IMR-90 (cell line): ENCODE measurements at regions not wholly inside any gene's neighbourhood (a gene's known extent, or its start where the extent isn't known, plus 50 kb on each side); places are given as distances from the start of the nearest gene placed in this dataset.

Experiments
- ATAC-seq: fragments of 200-7000 bp; cut with Tn5 transposase; 2 replicates; pipeline ENCODE4 v1.9.1; 2020; ENCODE audit warnings: low read depth, mild to moderate bottlenecking, moderate library complexity
- BruUV-seq: library from RNA; stranded (reverse); fragments of 400-500 nt; replicated peaks from 2 replicates; lab custom pipeline; 2021; lab: Mats Ljungman, UMichigan
- CTCF ChIA-PET: fragments of 300-600 bp; formaldehyde crosslinking; extraction: SDS; loops from one replicate; lab custom pipeline; 2021; ENCODE audit warnings: antibody characterized with exemption; lab: Yijun Ruan, JAX
- POLR2A ChIA-PET: fragments of 300-600 bp; sonication (Branson Sonifier 250); formaldehyde crosslinking; loops from one replicate; lab custom pipeline; 2022; ENCODE audit warnings: antibody characterized with exemption; ENCODE audit not compliant: unreplicated experiment; lab: Charles Lee
- DNase-seq: peaks from one replicate; pipeline ENCODE4 v3.0.0; 2013
- H2AFZ ChIP-seq: replicated peaks from 2 replicates; pipeline ENCODE3; 2013; ENCODE audit warnings: low read length, mild to moderate bottlenecking; ENCODE audit not compliant: poor library complexity
- H2AK5ac ChIP-seq: 2 replicates; pipeline ENCODE4 v1.6.1; 2013; ENCODE audit warnings: low read depth, low read length, inconsistent platforms
- H2AK9ac ChIP-seq: replicated peaks from 2 replicates; pipeline ENCODE3; 2013; ENCODE audit warnings: mild to moderate bottlenecking, low read depth, low read length, moderate library complexity; ENCODE audit not compliant: poor library complexity
- H2BK120ac ChIP-seq: 2 replicates; pipeline ENCODE4 v1.6.1; 2013; ENCODE audit warnings: low read depth, low read length, inconsistent platforms
- H2BK15ac ChIP-seq: 3 replicates; pipeline ENCODE4 v1.6.1; 2013; ENCODE audit warnings: low read depth, low read length, inconsistent platforms
- H2BK20ac ChIP-seq: 2 replicates; pipeline ENCODE4 v1.6.1; 2013; ENCODE audit warnings: low read depth, mild to moderate bottlenecking, inconsistent platforms, low read length, moderate library complexity
- H2BK5ac ChIP-seq: 2 replicates; pipeline ENCODE4 v1.6.1; 2013; ENCODE audit warnings: mild to moderate bottlenecking, low read depth, low read length, inconsistent platforms; ENCODE audit not compliant: poor library complexity, severe bottlenecking
- H3K14ac ChIP-seq: replicated peaks from 2 replicates; pipeline ENCODE4 v1.6.1; 2013; ENCODE audit warnings: low read depth, low read length, inconsistent platforms
- H3K18ac ChIP-seq: 2 replicates; pipeline ENCODE4 v1.6.1; 2013; ENCODE audit warnings: low read depth, low read length, control low read depth
- H3K23ac ChIP-seq: 2 replicates; pipeline ENCODE4 v1.6.1; 2013; ENCODE audit warnings: low read depth, low read length, inconsistent platforms
- H3K27ac ChIP-seq: 2 replicates; pipeline ENCODE4 v1.5.1; 2013; ENCODE audit warnings: mild to moderate bottlenecking, control low read depth, low read length; ENCODE audit not compliant: insufficient read depth
- H3K27me3 ChIP-seq: 2 replicates; pipeline ENCODE4 v1.6.1; 2013; ENCODE audit warnings: low read length; ENCODE audit not compliant: control insufficient read depth, insufficient read depth
- H3K36me3 ChIP-seq: 2 replicates; pipeline ENCODE4 v1.6.1; 2013; ENCODE audit warnings: low read length, mixed read lengths; ENCODE audit not compliant: control insufficient read depth, insufficient read depth
- H3K4ac ChIP-seq: 2 replicates; pipeline ENCODE4 v1.6.1; 2013; ENCODE audit warnings: low read depth, low read length, inconsistent platforms
- H3K4me1 ChIP-seq: 2 replicates; pipeline ENCODE4 v1.6.1; 2013; ENCODE audit warnings: low read length, mixed read lengths; ENCODE audit not compliant: control insufficient read depth, insufficient read depth
- H3K4me2 ChIP-seq: 2 replicates; pipeline ENCODE4 v1.6.1; 2013; ENCODE audit warnings: low read depth, mild to moderate bottlenecking, control low read depth, low read length, moderate library complexity
- H3K4me3 ChIP-seq: 2 replicates; pipeline ENCODE4 v1.5.1; 2013; ENCODE audit warnings: low read depth, mild to moderate bottlenecking, control low read depth, low read length, moderate library complexity; ENCODE audit not compliant: insufficient read depth
- H3K56ac ChIP-seq: 2 replicates; pipeline ENCODE4 v1.6.1; 2013; ENCODE audit warnings: low read length, inconsistent platforms; ENCODE audit not compliant: insufficient read depth; ENCODE audit errors: extremely low read depth
- H3K79me1 ChIP-seq, 2 experiments: 2 replicates each; pipeline ENCODE4 v1.6.1; 2013; ENCODE audit warnings: low read length in 2 of 2, inconsistent platforms in 1 of 2, low read depth in 1 of 2
- H3K9ac ChIP-seq: 2 replicates; pipeline ENCODE4 v1.6.1; 2013; ENCODE audit warnings: low read depth, low read length, control low read depth
- H3K9me1 ChIP-seq: 2 replicates; pipeline ENCODE4 v1.6.1; 2013; ENCODE audit warnings: low read length, inconsistent platforms; ENCODE audit not compliant: insufficient read depth
- H3K9me3 ChIP-seq: 2 replicates; pipeline ENCODE4 v1.6.1; 2013; ENCODE audit warnings: low read length; ENCODE audit not compliant: control insufficient read depth, insufficient read depth
- H4K20me1 ChIP-seq: 2 replicates; pipeline ENCODE4 v1.6.1; 2013; ENCODE audit warnings: low read length, inconsistent platforms; ENCODE audit not compliant: insufficient read depth
- H4K5ac ChIP-seq: 2 replicates; pipeline ENCODE4 v1.6.1; 2013; ENCODE audit warnings: mild to moderate bottlenecking, low read depth, low read length, control low read depth
- H4K8ac ChIP-seq, 2 experiments: 2 replicates each; pipeline ENCODE4 v1.6.1; 2013; ENCODE audit warnings: low read depth in 2 of 2, low read length in 2 of 2, control low read depth in 1 of 2, inconsistent platforms in 1 of 2
- H4K91ac ChIP-seq: 2 replicates; pipeline ENCODE4 v1.6.1; 2013; ENCODE audit warnings: low read depth, low read length, inconsistent platforms; ENCODE audit not compliant: insufficient read depth
- MAFK ChIP-seq: IDR thresholded peaks from 2 replicates; pipeline ENCODE4 v1.6.1; 2012; ENCODE audit warnings: low read depth, low read length, improper control_type of control experiment
- MAZ ChIP-seq: IDR thresholded peaks from 2 replicates; pipeline ENCODE4 v1.6.1; 2012; ENCODE audit warnings: low read depth, mild to moderate bottlenecking, low read length, improper control_type of control experiment, moderate library complexity, borderline replicate concordance
- RFX5 ChIP-seq: IDR thresholded peaks from 2 replicates; pipeline ENCODE4 v1.8.0; 2012; ENCODE audit warnings: low read depth, mild to moderate bottlenecking, low read length, moderate library complexity
- WGBS, 2 experiments: methylation state at CpG; one replicate each; pipeline versions ENCODE4 v1.1.5 to v1.1.7; 2013; ENCODE audit warnings: missing lambda C conversion rate in 2 of 2; ENCODE audit not compliant: insufficient read length in 1 of 2; ENCODE audit errors: extremely low coverage in 2 of 2; 5-methylcytosine and 5-hydroxymethylcytosine counted together
- dilution Hi-C: fragments of 300-500 bp; cut with HindIII; formaldehyde crosslinking; loops from one replicate; pipeline ENCODE4 v1.14.3; 2018; ENCODE audit warnings: low sequenced_read_pairs; ENCODE audit not compliant: unreplicated experiment
- in situ Hi-C: fragments of 300-500 bp; cut with MboI; formaldehyde crosslinking; loops from 3 replicates; pipeline ENCODE4 v1.14.3; 2019; ENCODE audit warnings: low sequenced_read_pairs, inconsistent platforms, mixed read lengths
- intact Hi-C: fragments of 100-400 bp; cut with micrococcal nuclease; formaldehyde crosslinking; loops from 2 replicates; pipeline ENCODE4 v1.10.0; 2022

DNA sequence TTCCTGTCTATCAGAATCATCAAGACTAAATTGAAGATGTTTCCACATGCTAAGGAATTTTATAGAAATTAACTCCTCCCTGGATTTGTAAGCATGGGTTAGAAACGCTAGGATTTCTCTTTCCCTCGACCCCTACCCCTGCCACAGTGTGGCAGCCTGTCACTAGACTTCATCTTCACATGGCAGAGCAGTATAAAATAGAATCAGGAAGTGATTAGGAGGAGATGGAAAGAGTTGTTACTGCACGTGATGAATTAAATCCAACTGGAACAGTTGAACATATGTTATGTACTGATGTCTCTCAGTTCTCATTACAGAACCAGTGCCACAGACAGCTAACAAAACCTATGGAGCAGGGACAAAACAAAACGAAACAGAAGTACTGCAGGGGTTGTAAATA is 130.0 kb upstream of the BNIP2 start:
- no peak overlapping the region for H2BK20ac ChIP-seq
- WGBS, 2 experiments: no CpG with 5 or more reads among the region's 4 CpGs
- no peak overlapping the region for H3K9ac ChIP-seq
- H2BK15ac ChIP-seq: no peak overlapping the region
- no TSS peak for BruUV-seq
- H3K4me3 ChIP-seq: no peak overlapping the region
- intact Hi-C loops (no loop called here), in situ Hi-C loops (no loop called here), dilution Hi-C loops (no loop called here)
- H3K4me2 ChIP-seq: no peak overlapping the region
- H4K5ac ChIP-seq: no peak overlapping the region
- H4K20me1 ChIP-seq: no peaks in the 10 kb centered on the region
- no peak overlapping the region for H4K8ac ChIP-seq
- no peak overlapping the region for H2AK9ac ChIP-seq
- no peak overlapping the region for H2BK120ac ChIP-seq
- DNase-seq: no peak
- no peak overlapping the region for H3K4ac ChIP-seq
- H3K23ac ChIP-seq: no peak overlapping the region
- no peak for TF ChIP-seq MAZ
- no peak for TF ChIP-seq MAFK
- TF ChIP-seq RFX5: no peak
- H3K27me3 ChIP-seq: no peaks in the 10 kb centered on the region; the same call in 1 of the 2 replicates
- no peak overlapping the region for H3K18ac ChIP-seq
- H3K4me1 ChIP-seq: no peaks in the 10 kb centered on the region
- H3K56ac ChIP-seq: no peak overlapping the region
- H3K14ac ChIP-seq: no peak overlapping the region
- no peaks in the 10 kb centered on the region for H3K9me1 ChIP-seq
- CTCF ChIA-PET: no interaction called here
- H2BK5ac ChIP-seq: no peak overlapping the region
- no peak overlapping the region for H3K27ac ChIP-seq
- no peak overlapping the region for H2AFZ ChIP-seq
- POLR2A ChIA-PET: no interaction called here
- H3K9me3 ChIP-seq: no peaks in the 10 kb centered on the region
- H3K36me3 ChIP-seq: no peaks in the 10 kb centered on the region
- no peak overlapping the region for H2AK5ac ChIP-seq
- ATAC-seq: no peak
- H3K79me1 ChIP-seq: no peaks in the 10 kb centered on the region
- no peak overlapping the region for H4K91ac ChIP-seq
